Testis (tissue), 2 donors: ENCODE measurements at regions not wholly inside any gene's neighbourhood (a gene's known extent, or its start where the extent isn't known, plus 50 kb on each side); places are given as distances from the start of the nearest gene placed in this dataset.

Source experiments
- POLR2A ChIP-seq: fragments of 450-650 bp; IDR thresholded peaks from one replicate; pipeline ENCODE4 v1.6.1; 2017; ENCODE audit warnings: antibody characterized with exemption, mild to moderate bottlenecking, moderate library complexity
- TF ChIP-seq, protein P1 (sequence below), 3 experiments: fragments of 450-650 bp in 2 of 3; fragments of 200-600 bp in 1 of 3; sonication (generic) in 1 of 3; IDR thresholded peaks; one replicate each; pipeline ENCODE4 v1.5.1; 2016 to 2019; ENCODE audit warnings: antibody characterized with exemption in 3 of 3, mild to moderate bottlenecking in 2 of 3, moderate library complexity in 1 of 3

- TF ChIP-seq, protein P1, sequence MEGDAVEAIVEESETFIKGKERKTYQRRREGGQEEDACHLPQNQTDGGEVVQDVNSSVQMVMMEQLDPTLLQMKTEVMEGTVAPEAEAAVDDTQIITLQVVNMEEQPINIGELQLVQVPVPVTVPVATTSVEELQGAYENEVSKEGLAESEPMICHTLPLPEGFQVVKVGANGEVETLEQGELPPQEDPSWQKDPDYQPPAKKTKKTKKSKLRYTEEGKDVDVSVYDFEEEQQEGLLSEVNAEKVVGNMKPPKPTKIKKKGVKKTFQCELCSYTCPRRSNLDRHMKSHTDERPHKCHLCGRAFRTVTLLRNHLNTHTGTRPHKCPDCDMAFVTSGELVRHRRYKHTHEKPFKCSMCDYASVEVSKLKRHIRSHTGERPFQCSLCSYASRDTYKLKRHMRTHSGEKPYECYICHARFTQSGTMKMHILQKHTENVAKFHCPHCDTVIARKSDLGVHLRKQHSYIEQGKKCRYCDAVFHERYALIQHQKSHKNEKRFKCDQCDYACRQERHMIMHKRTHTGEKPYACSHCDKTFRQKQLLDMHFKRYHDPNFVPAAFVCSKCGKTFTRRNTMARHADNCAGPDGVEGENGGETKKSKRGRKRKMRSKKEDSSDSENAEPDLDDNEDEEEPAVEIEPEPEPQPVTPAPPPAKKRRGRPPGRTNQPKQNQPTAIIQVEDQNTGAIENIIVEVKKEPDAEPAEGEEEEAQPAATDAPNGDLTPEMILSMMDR (IDR thresholded peaks at IDR 0.05), result no peak
- TF ChIP-seq POLR2A, result no peak
These were observed 225.4 kb downstream of the FRK start for GRCh38 chr6:115835314-115835713.
